A673 (cell line): ENCODE measurements at regions not wholly inside any gene's neighbourhood (a gene's known extent, or its start where the extent isn't known, plus 50 kb on each side); places are given as distances from the start of the nearest gene placed in this dataset.

ENCODE experiments used
- EZH2 ChIP-seq: fragments of 200-600 bp; sonication (generic); IDR thresholded peaks from 2 replicates; pipeline ENCODE4 v1.6.1; 2017; ENCODE audit warnings: borderline replicate concordance, low read depth, mild to moderate bottlenecking, mixed read lengths, antibody characterized with exemption, low read length; ENCODE audit not compliant: poor library complexity, severe bottlenecking
- TF ChIP-seq, protein P1 (sequence below): fragments of 300-800, 200-600 bp; sonication (generic); conservative IDR thresholded peaks from 2 replicates; pipeline ENCODE4 v1.5.1; 2017; ENCODE audit warnings: low read depth, mild to moderate bottlenecking, antibody characterized with exemption, low read length, moderate library complexity, mixed read lengths

DNA sequence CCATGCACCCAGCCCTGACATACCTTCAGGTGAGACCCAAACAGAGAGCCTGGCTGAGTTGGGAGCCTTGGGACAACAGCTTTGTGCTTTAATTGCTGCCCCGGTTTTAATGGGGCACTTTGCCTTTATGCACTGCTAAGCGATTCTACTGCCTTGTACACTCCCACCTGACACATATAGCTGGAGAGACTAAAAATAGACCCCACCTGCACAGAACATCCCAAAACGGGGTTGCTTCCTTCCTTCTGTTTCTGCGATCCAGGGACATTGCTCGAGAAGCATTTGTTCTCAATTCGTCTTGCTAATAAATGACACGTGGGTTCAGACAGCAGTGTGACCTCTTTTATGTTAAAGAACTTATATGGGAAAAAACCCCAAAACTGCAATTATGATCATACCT, 258.8 kb upstream of the MYO3A start:
- TF ChIP-seq, protein P1, sequence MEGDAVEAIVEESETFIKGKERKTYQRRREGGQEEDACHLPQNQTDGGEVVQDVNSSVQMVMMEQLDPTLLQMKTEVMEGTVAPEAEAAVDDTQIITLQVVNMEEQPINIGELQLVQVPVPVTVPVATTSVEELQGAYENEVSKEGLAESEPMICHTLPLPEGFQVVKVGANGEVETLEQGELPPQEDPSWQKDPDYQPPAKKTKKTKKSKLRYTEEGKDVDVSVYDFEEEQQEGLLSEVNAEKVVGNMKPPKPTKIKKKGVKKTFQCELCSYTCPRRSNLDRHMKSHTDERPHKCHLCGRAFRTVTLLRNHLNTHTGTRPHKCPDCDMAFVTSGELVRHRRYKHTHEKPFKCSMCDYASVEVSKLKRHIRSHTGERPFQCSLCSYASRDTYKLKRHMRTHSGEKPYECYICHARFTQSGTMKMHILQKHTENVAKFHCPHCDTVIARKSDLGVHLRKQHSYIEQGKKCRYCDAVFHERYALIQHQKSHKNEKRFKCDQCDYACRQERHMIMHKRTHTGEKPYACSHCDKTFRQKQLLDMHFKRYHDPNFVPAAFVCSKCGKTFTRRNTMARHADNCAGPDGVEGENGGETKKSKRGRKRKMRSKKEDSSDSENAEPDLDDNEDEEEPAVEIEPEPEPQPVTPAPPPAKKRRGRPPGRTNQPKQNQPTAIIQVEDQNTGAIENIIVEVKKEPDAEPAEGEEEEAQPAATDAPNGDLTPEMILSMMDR: no peak
- TF ChIP-seq EZH2: no peak
